IMR-90 (cell line): ENCODE measurements at regions not wholly inside any gene's neighbourhood (a gene's known extent, or its start where the extent isn't known, plus 50 kb on each side); places are given as distances from the start of the nearest gene placed in this dataset.

Experiments used
- ATAC-seq: fragments of 200-7000 bp; cut with Tn5 transposase; 2 replicates; pipeline ENCODE4 v1.9.1; 2020; ENCODE audit warnings: low read depth, mild to moderate bottlenecking, moderate library complexity
- BruUV-seq: library from RNA; stranded (reverse); fragments of 400-500 nt; replicated peaks from 2 replicates; lab custom pipeline; 2021; lab: Mats Ljungman, UMichigan
- CTCF ChIA-PET: fragments of 300-600 bp; formaldehyde crosslinking; extraction: SDS; loops from one replicate; lab custom pipeline; 2021; ENCODE audit warnings: antibody characterized with exemption; lab: Yijun Ruan, JAX
- POLR2A ChIA-PET: fragments of 300-600 bp; sonication (Branson Sonifier 250); formaldehyde crosslinking; loops from one replicate; lab custom pipeline; 2022; ENCODE audit warnings: antibody characterized with exemption; ENCODE audit not compliant: unreplicated experiment; lab: Charles Lee
- DNase-seq: peaks from one replicate; pipeline ENCODE4 v3.0.0; 2013
- H2AFZ ChIP-seq: replicated peaks from 2 replicates; pipeline ENCODE3; 2013; ENCODE audit warnings: low read length, mild to moderate bottlenecking; ENCODE audit not compliant: poor library complexity
- H2AK5ac ChIP-seq: 2 replicates; pipeline ENCODE4 v1.6.1; 2013; ENCODE audit warnings: low read depth, low read length, inconsistent platforms
- H2AK9ac ChIP-seq: replicated peaks from 2 replicates; pipeline ENCODE3; 2013; ENCODE audit warnings: mild to moderate bottlenecking, low read depth, low read length, moderate library complexity; ENCODE audit not compliant: poor library complexity
- H2BK120ac ChIP-seq: 2 replicates; pipeline ENCODE4 v1.6.1; 2013; ENCODE audit warnings: low read depth, low read length, inconsistent platforms
- H2BK15ac ChIP-seq: 3 replicates; pipeline ENCODE4 v1.6.1; 2013; ENCODE audit warnings: low read depth, low read length, inconsistent platforms
- H2BK20ac ChIP-seq: 2 replicates; pipeline ENCODE4 v1.6.1; 2013; ENCODE audit warnings: low read depth, mild to moderate bottlenecking, inconsistent platforms, low read length, moderate library complexity
- H2BK5ac ChIP-seq: 2 replicates; pipeline ENCODE4 v1.6.1; 2013; ENCODE audit warnings: mild to moderate bottlenecking, low read depth, low read length, inconsistent platforms; ENCODE audit not compliant: poor library complexity, severe bottlenecking
- H3K14ac ChIP-seq: replicated peaks from 2 replicates; pipeline ENCODE4 v1.6.1; 2013; ENCODE audit warnings: low read depth, low read length, inconsistent platforms
- H3K18ac ChIP-seq: 2 replicates; pipeline ENCODE4 v1.6.1; 2013; ENCODE audit warnings: low read depth, low read length, control low read depth
- H3K23ac ChIP-seq: 2 replicates; pipeline ENCODE4 v1.6.1; 2013; ENCODE audit warnings: low read depth, low read length, inconsistent platforms
- H3K27ac ChIP-seq: 2 replicates; pipeline ENCODE4 v1.5.1; 2013; ENCODE audit warnings: mild to moderate bottlenecking, control low read depth, low read length; ENCODE audit not compliant: insufficient read depth
- H3K27me3 ChIP-seq: 2 replicates; pipeline ENCODE4 v1.6.1; 2013; ENCODE audit warnings: low read length; ENCODE audit not compliant: control insufficient read depth, insufficient read depth
- H3K36me3 ChIP-seq: 2 replicates; pipeline ENCODE4 v1.6.1; 2013; ENCODE audit warnings: low read length, mixed read lengths; ENCODE audit not compliant: control insufficient read depth, insufficient read depth
- H3K4ac ChIP-seq: 2 replicates; pipeline ENCODE4 v1.6.1; 2013; ENCODE audit warnings: low read depth, low read length, inconsistent platforms
- H3K4me1 ChIP-seq: 2 replicates; pipeline ENCODE4 v1.6.1; 2013; ENCODE audit warnings: low read length, mixed read lengths; ENCODE audit not compliant: control insufficient read depth, insufficient read depth
- H3K4me2 ChIP-seq: 2 replicates; pipeline ENCODE4 v1.6.1; 2013; ENCODE audit warnings: low read depth, mild to moderate bottlenecking, control low read depth, low read length, moderate library complexity
- H3K4me3 ChIP-seq: 2 replicates; pipeline ENCODE4 v1.5.1; 2013; ENCODE audit warnings: low read depth, mild to moderate bottlenecking, control low read depth, low read length, moderate library complexity; ENCODE audit not compliant: insufficient read depth
- H3K56ac ChIP-seq: 2 replicates; pipeline ENCODE4 v1.6.1; 2013; ENCODE audit warnings: low read length, inconsistent platforms; ENCODE audit not compliant: insufficient read depth; ENCODE audit errors: extremely low read depth
- H3K79me1 ChIP-seq, 2 experiments: 2 replicates each; pipeline ENCODE4 v1.6.1; 2013; ENCODE audit warnings: low read length in 2 of 2, inconsistent platforms in 1 of 2, low read depth in 1 of 2
- H3K9ac ChIP-seq: 2 replicates; pipeline ENCODE4 v1.6.1; 2013; ENCODE audit warnings: low read depth, low read length, control low read depth
- H3K9me1 ChIP-seq: 2 replicates; pipeline ENCODE4 v1.6.1; 2013; ENCODE audit warnings: low read length, inconsistent platforms; ENCODE audit not compliant: insufficient read depth
- H3K9me3 ChIP-seq: 2 replicates; pipeline ENCODE4 v1.6.1; 2013; ENCODE audit warnings: low read length; ENCODE audit not compliant: control insufficient read depth, insufficient read depth
- H4K20me1 ChIP-seq: 2 replicates; pipeline ENCODE4 v1.6.1; 2013; ENCODE audit warnings: low read length, inconsistent platforms; ENCODE audit not compliant: insufficient read depth
- H4K5ac ChIP-seq: 2 replicates; pipeline ENCODE4 v1.6.1; 2013; ENCODE audit warnings: mild to moderate bottlenecking, low read depth, low read length, control low read depth
- H4K8ac ChIP-seq, 2 experiments: 2 replicates each; pipeline ENCODE4 v1.6.1; 2013; ENCODE audit warnings: low read depth in 2 of 2, low read length in 2 of 2, control low read depth in 1 of 2, inconsistent platforms in 1 of 2
- H4K91ac ChIP-seq: 2 replicates; pipeline ENCODE4 v1.6.1; 2013; ENCODE audit warnings: low read depth, low read length, inconsistent platforms; ENCODE audit not compliant: insufficient read depth
- BHLHE40 ChIP-seq: fragments of 150-350 bp; IDR thresholded peaks from 2 replicates; pipeline ENCODE4 v1.6.1; 2016; ENCODE audit warnings: mild to moderate bottlenecking, low read depth, low read length
- CEBPB ChIP-seq: IDR thresholded peaks from 2 replicates; pipeline ENCODE4 v1.6.1; 2012; ENCODE audit warnings: low read depth, low read length, improper control_type of control experiment
- FOS ChIP-seq: fragments of 150-350 bp; IDR thresholded peaks from 2 replicates; pipeline ENCODE4 v1.6.1; 2016; ENCODE audit warnings: low read depth, low read length
- MXI1 ChIP-seq: IDR thresholded peaks from 2 replicates; pipeline ENCODE4 v1.6.1; 2012; ENCODE audit warnings: low read depth, mild to moderate bottlenecking, low read length, moderate library complexity, borderline replicate concordance
- POLR2A ChIP-seq: IDR thresholded peaks from 2 replicates; pipeline ENCODE4 v1.6.1; 2012; ENCODE audit warnings: mild to moderate bottlenecking, low read depth, low read length
- SMC3 ChIP-seq: fragments of 150-350 bp; IDR thresholded peaks from 2 replicates; pipeline ENCODE4 v1.6.1; 2016; ENCODE audit warnings: low read depth, mild to moderate bottlenecking, antibody characterized with exemption, low read length, moderate library complexity
- WGBS, 2 experiments: methylation state at CpG; one replicate each; pipeline versions ENCODE4 v1.1.5 to v1.1.7; 2013; ENCODE audit warnings: missing lambda C conversion rate in 2 of 2; ENCODE audit not compliant: insufficient read length in 1 of 2; ENCODE audit errors: extremely low coverage in 2 of 2; 5-methylcytosine and 5-hydroxymethylcytosine counted together
- dilution Hi-C: fragments of 300-500 bp; cut with HindIII; formaldehyde crosslinking; loops from one replicate; pipeline ENCODE4 v1.14.3; 2018; ENCODE audit warnings: low sequenced_read_pairs; ENCODE audit not compliant: unreplicated experiment
- in situ Hi-C: fragments of 300-500 bp; cut with MboI; formaldehyde crosslinking; loops from 3 replicates; pipeline ENCODE4 v1.14.3; 2019; ENCODE audit warnings: low sequenced_read_pairs, inconsistent platforms, mixed read lengths
- intact Hi-C: fragments of 100-400 bp; cut with micrococcal nuclease; formaldehyde crosslinking; loops from 2 replicates; pipeline ENCODE4 v1.10.0; 2022
- TF ChIP-seq, protein P1 (sequence below): fragments of 150-350 bp; IDR thresholded peaks from 2 replicates; pipeline ENCODE4 v1.6.1; 2017; ENCODE audit warnings: mild to moderate bottlenecking, antibody characterized with exemption, low read length, low read depth
- TF ChIP-seq, protein P2 (sequence below): conservative IDR thresholded peaks from 2 replicates; pipeline ENCODE4 v1.5.1; 2012; ENCODE audit warnings: mild to moderate bottlenecking, low read depth, low read length, improper control_type of control experiment
- TF ChIP-seq, protein P3 (sequence below): fragments of 150-350 bp; IDR thresholded peaks from 2 replicates; pipeline ENCODE4 v1.6.1; 2016; ENCODE audit warnings: low read depth, mild to moderate bottlenecking, low read length, moderate library complexity, borderline replicate concordance

DNA sequence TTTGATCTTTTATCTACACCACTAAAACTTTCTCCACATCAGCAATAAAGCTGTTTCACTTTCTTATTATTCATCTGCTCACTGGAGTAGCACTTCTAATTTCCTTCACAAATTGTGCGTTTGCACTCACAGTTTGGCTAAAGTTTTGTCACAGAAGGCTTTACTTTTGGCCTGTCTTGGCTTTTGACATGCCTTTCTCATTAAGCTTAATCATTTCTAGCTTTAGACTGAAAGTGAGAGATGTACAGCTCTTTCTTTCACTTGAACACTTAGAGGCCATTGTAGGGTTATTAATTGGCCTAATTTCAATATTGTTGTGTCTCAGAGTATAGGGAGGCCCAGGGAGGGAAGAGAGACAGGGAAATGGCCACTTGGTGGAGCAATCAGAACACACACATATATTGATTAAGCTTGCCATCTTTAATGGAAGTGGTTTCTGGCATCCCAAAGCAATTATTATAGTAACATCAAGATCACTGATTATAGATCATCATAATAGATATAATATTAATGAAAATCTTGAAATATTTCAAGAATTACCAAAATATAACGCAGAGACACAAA, 512.5 kb downstream of the ETV1 start:
- ChIA-PET CTCF (interaction anchor here (0.7 kb wide), 1 partner anchor 730 kb away, joined by 3 read pairs; no protein-coding TSS in a partner anchor), POLR2A (interaction anchor here (0.6 kb wide), 1 partner anchor 46 kb away, joined by 4 read pairs; no protein-coding TSS in a partner anchor)
- no peak overlapping the region for H3K9ac ChIP-seq
- H3K14ac ChIP-seq, result no peak overlapping the region
- no peak overlapping the region for H4K8ac ChIP-seq
- dilution Hi-C loops (no loop called here), intact Hi-C loops (no loop called here), in situ Hi-C loops (no loop called here)
- TF ChIP-seq, protein P1, sequence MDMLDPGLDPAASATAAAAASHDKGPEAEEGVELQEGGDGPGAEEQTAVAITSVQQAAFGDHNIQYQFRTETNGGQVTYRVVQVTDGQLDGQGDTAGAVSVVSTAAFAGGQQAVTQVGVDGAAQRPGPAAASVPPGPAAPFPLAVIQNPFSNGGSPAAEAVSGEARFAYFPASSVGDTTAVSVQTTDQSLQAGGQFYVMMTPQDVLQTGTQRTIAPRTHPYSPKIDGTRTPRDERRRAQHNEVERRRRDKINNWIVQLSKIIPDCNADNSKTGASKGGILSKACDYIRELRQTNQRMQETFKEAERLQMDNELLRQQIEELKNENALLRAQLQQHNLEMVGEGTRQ, result no peak
- TF ChIP-seq SMC3 (no peak), MXI1 (no peak), BHLHE40 (no peak), CEBPB (no peak), POLR2A (no peak), FOS (no peak)
- TF ChIP-seq, protein P2, sequence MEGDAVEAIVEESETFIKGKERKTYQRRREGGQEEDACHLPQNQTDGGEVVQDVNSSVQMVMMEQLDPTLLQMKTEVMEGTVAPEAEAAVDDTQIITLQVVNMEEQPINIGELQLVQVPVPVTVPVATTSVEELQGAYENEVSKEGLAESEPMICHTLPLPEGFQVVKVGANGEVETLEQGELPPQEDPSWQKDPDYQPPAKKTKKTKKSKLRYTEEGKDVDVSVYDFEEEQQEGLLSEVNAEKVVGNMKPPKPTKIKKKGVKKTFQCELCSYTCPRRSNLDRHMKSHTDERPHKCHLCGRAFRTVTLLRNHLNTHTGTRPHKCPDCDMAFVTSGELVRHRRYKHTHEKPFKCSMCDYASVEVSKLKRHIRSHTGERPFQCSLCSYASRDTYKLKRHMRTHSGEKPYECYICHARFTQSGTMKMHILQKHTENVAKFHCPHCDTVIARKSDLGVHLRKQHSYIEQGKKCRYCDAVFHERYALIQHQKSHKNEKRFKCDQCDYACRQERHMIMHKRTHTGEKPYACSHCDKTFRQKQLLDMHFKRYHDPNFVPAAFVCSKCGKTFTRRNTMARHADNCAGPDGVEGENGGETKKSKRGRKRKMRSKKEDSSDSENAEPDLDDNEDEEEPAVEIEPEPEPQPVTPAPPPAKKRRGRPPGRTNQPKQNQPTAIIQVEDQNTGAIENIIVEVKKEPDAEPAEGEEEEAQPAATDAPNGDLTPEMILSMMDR, result 0 out of 2 replicates have a peak, but pooled peaks have one; percentile 19
- TF ChIP-seq, protein P3, sequence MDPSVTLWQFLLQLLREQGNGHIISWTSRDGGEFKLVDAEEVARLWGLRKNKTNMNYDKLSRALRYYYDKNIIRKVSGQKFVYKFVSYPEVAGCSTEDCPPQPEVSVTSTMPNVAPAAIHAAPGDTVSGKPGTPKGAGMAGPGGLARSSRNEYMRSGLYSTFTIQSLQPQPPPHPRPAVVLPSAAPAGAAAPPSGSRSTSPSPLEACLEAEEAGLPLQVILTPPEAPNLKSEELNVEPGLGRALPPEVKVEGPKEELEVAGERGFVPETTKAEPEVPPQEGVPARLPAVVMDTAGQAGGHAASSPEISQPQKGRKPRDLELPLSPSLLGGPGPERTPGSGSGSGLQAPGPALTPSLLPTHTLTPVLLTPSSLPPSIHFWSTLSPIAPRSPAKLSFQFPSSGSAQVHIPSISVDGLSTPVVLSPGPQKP, result no peak
- ATAC-seq, result no peak
- H3K9me1 ChIP-seq, result no peaks in the 10 kb centered on the region
- no peak overlapping the region for H2AK5ac ChIP-seq
- no peak overlapping the region for H2BK20ac ChIP-seq
- no peak overlapping the region for H3K27ac ChIP-seq
- no peak for DNase-seq
- no peak overlapping the region for H3K4me2 ChIP-seq
- H3K27me3 ChIP-seq, result no peaks in the 10 kb centered on the region
- H3K4me3 ChIP-seq, result no peak overlapping the region
- no peak overlapping the region for H2BK120ac ChIP-seq
- H4K91ac ChIP-seq, result no peak overlapping the region
- H3K4ac ChIP-seq, result no peak overlapping the region
- H2AK9ac ChIP-seq, result no peak overlapping the region
- no peaks in the 10 kb centered on the region for H3K36me3 ChIP-seq
- no peaks in the 10 kb centered on the region for H3K4me1 ChIP-seq
- H2BK15ac ChIP-seq, result no peak overlapping the region
- BruUV-seq, result no TSS peak
- no peak overlapping the region for H4K5ac ChIP-seq
- no CpG with 5 or more reads among the region's 2 CpGs for WGBS, 2 experiments
- no peaks in the 10 kb centered on the region for H3K9me3 ChIP-seq
- no peak overlapping the region for H3K23ac ChIP-seq
- H2AFZ ChIP-seq, result no peak overlapping the region
- H4K20me1 ChIP-seq, result no peaks in the 10 kb centered on the region
- H3K18ac ChIP-seq, result no peak overlapping the region
- H3K56ac ChIP-seq, result no peak overlapping the region
- no peak overlapping the region for H2BK5ac ChIP-seq
- H3K79me1 ChIP-seq, result no peaks in the 10 kb centered on the region
